NCI-H2029 (cell line): ENCODE measurements at regions not wholly inside any gene's neighbourhood (a gene's known extent, or its start where the extent isn't known, plus 50 kb on each side); places are given as distances from the start of the nearest gene placed in this dataset.
"Not testable (repeated sequence)": the region's sequence is repeated elsewhere in the genome, so short reads cannot be mapped to it uniquely, and the experiment has no call there.

ENCODE experiments used
- DNase-seq: peaks from one replicate; lab custom pipeline; 2025; lab: John Stamatoyannopoulos, UW

- DNase-seq, result not testable (repeated sequence)
These were observed 869.3 kb downstream of the TMTC2 start for GRCh38 chr12:83556040-83556439.

DNA sequence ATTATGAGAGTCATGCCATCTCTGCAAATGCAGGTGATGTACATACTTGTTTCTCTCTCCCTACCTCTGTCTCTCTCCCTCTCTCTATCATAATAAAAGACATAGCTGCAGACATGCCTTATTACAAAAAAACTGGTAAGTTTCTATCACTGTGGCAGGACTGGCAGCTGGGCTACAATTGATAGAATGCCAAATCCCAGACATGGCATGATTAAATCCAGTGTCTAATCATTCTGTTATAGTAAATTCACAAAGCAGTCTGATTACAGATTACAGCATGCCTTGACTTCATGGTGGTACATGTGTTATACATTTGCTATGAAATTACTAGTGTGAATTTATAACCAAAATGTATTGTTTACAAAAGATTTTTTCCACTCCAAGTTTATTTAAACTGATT is 854.7 kb downstream of the TMTC2 start:
- no peak for DNase-seq

- DNase-seq, result no peak
These were observed 851.8 kb downstream of the TMTC2 start for GRCh38 chr12:83538361-83538965.

GRCh38 chr12:83537428-83538053 is 850.8 kb downstream of the TMTC2 start:
- DNase-seq, result no peak

GRCh38 chr12:83536496-83536895 is 849.8 kb downstream of the TMTC2 start:
- no peak for DNase-seq

GRCh38 chr12:83528571-83528970 is 841.9 kb downstream of the TMTC2 start:
- no peak for DNase-seq

DNA sequence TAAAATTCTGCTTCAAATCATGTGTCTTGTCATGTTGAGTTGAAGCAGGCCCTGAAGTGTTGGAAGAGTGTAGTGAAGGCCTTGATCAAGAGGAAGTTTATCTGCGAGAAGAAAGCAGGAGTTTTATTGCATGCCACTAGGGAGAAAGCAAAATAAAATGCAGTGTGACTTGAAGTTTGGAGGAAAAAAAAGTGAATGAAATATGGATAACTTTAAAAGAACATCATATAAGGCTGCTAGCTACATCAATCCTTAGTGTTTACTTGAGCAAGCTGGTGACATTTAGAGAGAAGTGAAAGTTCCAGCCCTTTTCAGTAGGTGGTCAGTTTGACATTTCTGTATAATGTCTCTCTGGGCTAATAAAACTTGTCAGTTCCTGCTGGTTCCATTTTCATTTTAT is 841.1 kb downstream of the TMTC2 start:
- no peak for DNase-seq

DNA sequence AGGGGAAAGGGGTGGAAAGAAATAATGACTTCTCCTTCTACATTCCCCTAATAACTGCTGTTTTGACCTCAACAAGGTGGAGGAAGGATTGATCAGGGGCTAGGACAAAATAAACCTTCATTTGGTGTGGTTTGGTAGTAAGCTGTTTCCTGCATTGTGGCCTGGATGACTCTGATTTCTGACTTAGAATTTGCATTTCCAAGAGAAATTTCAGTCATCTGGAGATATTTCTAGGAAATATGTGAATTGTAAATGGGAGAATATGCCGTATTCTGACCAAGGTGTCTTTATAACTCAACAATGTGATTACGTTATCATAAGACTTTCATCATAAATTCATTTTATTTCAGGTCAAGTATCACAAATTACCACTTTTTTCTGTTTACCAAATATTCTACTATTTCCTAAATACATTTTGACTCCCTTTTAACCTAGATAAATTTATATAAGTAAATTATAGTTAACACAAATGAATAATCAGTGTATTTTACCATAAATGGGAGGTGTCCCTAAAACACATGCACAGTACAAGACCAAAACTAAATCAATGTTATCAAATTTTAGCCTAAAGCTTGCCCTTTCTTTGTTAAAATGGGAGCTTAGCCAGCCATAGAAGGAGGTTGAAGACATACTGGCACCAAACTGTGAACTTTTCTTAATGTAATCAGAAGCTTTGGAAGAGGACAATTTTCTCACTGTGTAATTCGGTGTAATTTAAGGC is 828.8 kb downstream of the TMTC2 start:
- no peak for DNase-seq

GRCh38 chr12:83514372-83514771 is 827.7 kb downstream of the TMTC2 start:
- peak; percentile 27 for DNase-seq

- no peak for DNase-seq
These were observed 820.1 kb downstream of the TMTC2 start for GRCh38 chr12:83506841-83507240.

GRCh38 chr12:83505586-83505985 is 818.9 kb downstream of the TMTC2 start:
- no peak for DNase-seq

- not testable (repeated sequence) for DNase-seq
These were observed 813.2 kb downstream of the TMTC2 start for GRCh38 chr12:83499894-83500293.

DNA sequence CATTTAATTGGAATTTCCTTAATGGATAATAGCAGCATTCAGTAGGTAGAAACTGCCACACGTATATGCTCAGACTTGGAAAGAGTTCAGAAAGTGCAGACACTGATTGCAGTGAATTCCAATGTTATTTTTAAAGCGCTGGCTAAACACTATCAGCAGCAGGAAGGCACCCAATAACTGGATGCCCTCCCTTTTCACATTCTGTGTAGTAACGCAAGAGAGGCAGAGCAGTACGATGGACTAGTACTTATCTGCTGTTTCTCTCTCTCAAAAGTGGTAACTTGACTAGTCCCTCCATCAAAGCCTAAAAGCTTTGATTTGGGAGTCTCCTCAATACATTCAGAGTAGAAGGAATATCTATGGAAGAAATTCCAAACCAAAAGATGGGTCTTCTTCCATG is 791.0 kb downstream of the TMTC2 start:
- no peak for DNase-seq

DNA sequence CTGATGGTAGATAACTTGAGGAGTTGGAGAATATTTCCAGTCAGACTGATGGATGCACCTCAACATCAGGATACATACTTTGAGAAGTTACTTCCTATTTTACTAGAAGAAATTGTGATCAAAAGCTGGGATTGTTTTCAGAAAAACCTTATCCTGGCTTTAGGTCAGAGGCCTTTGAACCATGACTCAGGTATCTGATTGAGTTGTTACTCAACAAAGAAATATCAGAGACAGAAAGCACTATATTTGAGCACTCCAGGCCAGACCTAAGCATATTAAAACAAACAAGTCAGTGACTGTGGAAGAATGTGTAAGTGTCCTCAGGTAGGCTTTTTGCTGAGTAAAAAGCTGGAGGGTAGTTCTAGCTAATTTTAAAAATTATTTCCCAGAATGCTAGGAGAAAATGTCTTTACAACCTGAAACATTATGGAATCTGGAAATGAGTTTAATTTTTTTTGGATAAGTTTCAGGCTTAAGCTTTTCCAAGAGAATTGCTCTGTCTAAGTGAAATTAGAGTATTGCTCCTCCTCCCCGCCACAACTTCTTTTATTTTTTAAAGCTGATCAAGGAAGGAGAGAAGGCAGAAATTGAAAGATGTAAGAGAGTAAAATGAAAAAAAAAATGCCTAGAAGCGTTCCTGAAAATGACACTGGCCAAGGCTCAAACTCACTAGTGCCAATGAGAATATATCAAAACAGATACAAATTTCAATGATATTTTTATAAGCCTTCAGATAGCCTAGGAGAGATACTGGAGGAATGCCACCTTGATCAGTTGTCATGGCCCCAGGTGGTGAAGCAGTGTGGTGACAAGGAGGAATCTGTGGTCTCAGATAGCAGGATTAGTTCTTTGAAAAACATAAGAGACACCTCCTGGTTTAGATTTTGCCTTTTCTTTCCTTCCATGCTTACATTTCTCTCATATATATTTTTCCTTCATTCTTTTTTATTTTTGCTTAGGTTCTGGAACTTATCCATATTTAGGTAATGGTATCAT is 790.3 kb downstream of the TMTC2 start:
- DNase-seq, result no peak

- DNase-seq, result no peak
These were observed 789.3 kb downstream of the TMTC2 start for GRCh38 chr12:83476006-83476405.

DNA sequence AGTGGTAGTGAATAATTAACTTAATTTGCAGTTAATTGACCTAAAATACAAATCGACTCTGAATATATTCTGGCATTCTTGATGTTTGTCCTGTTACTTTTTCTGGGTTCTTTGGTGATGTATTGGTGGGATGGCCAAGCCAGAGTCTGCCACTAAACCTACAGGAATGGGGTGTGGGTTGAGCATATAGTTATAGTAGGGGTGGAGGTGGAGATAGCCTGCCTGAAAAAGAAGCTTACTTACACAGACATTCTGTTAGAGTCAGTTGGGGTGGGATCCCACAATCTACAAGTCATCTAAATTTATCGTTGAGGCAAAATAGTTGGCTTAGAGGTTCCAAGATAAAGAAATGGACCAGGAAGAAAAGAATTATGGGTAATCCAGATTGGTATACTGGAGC is 787.7 kb downstream of the TMTC2 start:
- DNase-seq, result no peak

DNA sequence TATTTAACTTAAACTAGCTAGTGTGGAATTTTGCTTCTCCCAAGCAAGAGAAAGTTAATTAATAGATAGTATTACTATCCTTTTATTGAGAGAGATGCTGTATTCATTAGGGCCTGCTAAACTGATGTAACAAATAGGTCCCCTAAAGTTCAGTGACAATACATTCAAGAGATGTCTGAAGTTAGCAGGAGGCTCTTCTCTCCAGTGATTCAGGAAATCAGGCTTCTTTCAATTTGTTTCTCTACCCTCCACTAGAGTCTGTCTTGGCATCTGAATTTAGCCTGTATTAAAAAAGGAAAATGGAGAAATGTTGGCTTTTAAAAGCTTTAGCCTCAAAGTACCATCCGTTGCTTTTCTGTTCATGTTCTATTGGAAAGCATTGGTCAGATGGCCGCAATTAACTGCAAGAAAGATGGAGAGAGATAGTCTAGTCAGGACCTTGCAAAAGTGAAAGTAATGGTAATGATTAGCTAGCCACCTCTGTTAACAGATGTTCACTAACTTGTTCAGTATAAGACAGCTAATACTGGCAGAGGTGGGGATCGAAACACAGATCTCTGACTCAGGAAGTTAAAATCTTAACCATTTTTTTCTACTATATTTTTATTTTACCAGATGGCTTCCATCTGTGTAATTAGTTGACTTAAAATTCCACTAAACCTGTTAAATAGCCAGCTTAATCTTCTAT is 786.8 kb downstream of the TMTC2 start:
- DNase-seq, result no peak

GRCh38 chr12:83472772-83473171 is 786.1 kb downstream of the TMTC2 start:
- DNase-seq, result no peak

DNA sequence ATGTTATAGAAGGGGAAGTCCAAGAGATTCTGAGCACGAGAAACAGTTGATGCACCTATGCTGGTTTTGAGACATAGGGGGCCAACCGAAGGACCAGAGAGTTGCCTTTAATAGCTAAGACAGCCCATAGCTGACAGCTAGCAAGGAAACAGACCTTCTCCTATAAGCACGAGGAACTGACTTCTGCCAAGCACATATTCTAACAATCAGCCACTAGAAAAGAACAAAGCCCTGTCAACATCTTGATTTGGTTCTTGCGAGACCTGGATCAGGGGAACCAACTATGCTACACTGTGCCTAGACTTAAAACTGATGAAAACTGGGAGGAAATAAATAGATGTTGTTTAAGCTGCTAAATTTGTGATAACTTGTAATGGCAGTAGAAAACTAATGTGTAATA is 785.6 kb downstream of the TMTC2 start:
- no peak for DNase-seq

DNA sequence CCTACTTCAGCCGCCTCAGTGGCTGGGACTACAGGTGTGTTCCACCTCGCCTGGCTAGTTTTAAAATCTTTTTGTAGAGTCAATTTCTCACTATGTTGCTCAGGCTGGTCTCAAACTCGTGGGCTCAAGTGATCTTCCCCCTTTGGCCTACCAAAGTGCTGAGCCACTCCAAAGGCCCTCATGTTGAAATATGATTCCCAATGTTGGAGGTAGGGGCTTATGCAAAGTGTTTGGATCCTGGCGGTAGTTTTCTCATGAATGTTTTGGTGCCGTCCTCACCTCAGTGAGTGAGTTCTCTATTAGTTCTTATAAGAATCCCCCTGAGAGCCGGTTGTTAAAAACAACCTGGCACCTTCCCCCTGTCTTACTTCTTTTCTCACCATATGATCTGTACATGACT is 784.6 kb downstream of the TMTC2 start:
- no peak for DNase-seq

DNA sequence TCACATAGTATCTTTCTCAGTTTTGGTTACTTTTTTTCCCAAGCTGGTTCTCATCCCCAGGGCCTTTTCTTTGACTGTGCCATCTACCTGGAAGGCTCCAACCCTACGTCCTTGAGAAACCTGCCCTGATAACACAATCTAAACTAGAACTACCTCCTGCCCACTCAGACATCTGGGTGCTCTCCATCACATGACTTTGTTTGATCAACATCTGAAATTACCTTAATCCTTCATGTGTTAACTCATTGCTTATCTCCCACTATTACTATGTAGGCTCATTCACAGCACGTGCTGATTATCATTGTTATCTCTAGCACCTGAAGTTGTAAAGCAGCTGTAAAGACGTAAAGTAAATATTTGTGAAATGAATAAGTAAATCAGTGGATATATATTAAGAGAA is 784.0 kb downstream of the TMTC2 start:
- no peak for DNase-seq
